ENCODE measurements at regions not wholly inside any gene's neighbourhood (a gene's known extent, or its start where the extent isn't known, plus 50 kb on each side); places are given as distances from the start of the nearest gene placed in this dataset.

GRCh38 chr1:58104960-58105359, 441.6 kb downstream of the OMA1 start (continued):
- TF ChIP-seq TCF12 (IDR thresholded peaks at IDR 0.05; ENCODE audit: low read depth, low read length) (0 out of 2 replicates have a peak, but pooled peaks have one; percentile 35), RAD51 (IDR thresholded peaks at IDR 0.05) (no peak; the same call in 1 of the 2 replicates), SP1 (IDR thresholded peaks at IDR 0.05; ENCODE audit: low read depth, low read length) (peak; percentile 48), TCF7 (IDR thresholded peaks at IDR 0.05; ENCODE audit: borderline replicate concordance) (no peak), TBL1XR1 (IDR thresholded peaks at IDR 0.05; ENCODE audit: low read depth, low read length) (peak; percentile 52; the same call in 1 of the 2 replicates), POLR2AphosphoS5 (IDR thresholded peaks at IDR 0.05; ENCODE audit: low read length) (no peak), RBBP5 (conservative IDR thresholded peaks at IDR 0.05) (no peak), KAT2A (conservative IDR thresholded peaks at IDR 0.05; ENCODE audit: control insufficient read depth, low read depth, low read length) (no peak), ZNF687 (IDR thresholded peaks at IDR 0.05) (peak; percentile 87), NFYA (IDR thresholded peaks at IDR 0.05; ENCODE audit: borderline replicate concordance, low read depth, low read length) (no peak), POLR2AphosphoS2 (IDR thresholded peaks at IDR 0.05; ENCODE audit: low read depth, low read length) (no peak), NBN (IDR thresholded peaks at IDR 0.05) (peak; percentile 89), MYB (IDR thresholded peaks at IDR 0.05; ENCODE audit: borderline replicate concordance, low read depth, low read length) (no peak), TARDBP (IDR thresholded peaks at IDR 0.05; ENCODE audit: borderline replicate concordance) (no peak), TCF3 (IDR thresholded peaks at IDR 0.05; ENCODE audit: borderline replicate concordance, insufficient read depth, low read depth, low read length) (no peak), CEBPZ (IDR thresholded peaks at IDR 0.05; ENCODE audit: low read depth, low read length) (no peak), MLLT1 (IDR thresholded peaks at IDR 0.05) (peak; percentile 90)
- TF ChIP-seq, protein P1, sequence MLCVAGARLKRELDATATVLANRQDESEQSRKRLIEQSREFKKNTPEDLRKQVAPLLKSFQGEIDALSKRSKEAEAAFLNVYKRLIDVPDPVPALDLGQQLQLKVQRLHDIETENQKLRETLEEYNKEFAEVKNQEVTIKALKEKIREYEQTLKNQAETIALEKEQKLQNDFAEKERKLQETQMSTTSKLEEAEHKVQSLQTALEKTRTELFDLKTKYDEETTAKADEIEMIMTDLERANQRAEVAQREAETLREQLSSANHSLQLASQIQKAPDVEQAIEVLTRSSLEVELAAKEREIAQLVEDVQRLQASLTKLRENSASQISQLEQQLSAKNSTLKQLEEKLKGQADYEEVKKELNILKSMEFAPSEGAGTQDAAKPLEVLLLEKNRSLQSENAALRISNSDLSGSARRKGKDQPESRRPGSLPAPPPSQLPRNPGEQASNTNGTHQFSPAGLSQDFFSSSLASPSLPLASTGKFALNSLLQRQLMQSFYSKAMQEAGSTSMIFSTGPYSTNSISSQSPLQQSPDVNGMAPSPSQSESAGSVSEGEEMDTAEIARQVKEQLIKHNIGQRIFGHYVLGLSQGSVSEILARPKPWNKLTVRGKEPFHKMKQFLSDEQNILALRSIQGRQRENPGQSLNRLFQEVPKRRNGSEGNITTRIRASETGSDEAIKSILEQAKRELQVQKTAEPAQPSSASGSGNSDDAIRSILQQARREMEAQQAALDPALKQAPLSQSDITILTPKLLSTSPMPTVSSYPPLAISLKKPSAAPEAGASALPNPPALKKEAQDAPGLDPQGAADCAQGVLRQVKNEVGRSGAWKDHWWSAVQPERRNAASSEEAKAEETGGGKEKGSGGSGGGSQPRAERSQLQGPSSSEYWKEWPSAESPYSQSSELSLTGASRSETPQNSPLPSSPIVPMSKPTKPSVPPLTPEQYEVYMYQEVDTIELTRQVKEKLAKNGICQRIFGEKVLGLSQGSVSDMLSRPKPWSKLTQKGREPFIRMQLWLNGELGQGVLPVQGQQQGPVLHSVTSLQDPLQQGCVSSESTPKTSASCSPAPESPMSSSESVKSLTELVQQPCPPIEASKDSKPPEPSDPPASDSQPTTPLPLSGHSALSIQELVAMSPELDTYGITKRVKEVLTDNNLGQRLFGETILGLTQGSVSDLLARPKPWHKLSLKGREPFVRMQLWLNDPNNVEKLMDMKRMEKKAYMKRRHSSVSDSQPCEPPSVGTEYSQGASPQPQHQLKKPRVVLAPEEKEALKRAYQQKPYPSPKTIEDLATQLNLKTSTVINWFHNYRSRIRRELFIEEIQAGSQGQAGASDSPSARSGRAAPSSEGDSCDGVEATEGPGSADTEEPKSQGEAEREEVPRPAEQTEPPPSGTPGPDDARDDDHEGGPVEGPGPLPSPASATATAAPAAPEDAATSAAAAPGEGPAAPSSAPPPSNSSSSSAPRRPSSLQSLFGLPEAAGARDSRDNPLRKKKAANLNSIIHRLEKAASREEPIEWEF (IDR thresholded peaks at IDR 0.05; ENCODE audit: insufficient replicate concordance, low read depth, low read length): peak; percentile 77

All from GM12878 (cell line).